ENCODE measurements at regions not wholly inside any gene's neighbourhood (a gene's known extent, or its start where the extent isn't known, plus 50 kb on each side); places are given as distances from the start of the nearest gene placed in this dataset.

- no peak for DNase-seq
- no peaks in the 10 kb centered on the region for H3K4me1 ChIP-seq
- no peak for TF ChIP-seq CTCF (IDR thresholded peaks at IDR 0.05)
- H3K36me3 ChIP-seq = no peaks in the 10 kb centered on the region
- no peaks in the 10 kb centered on the region for H3K9me3 ChIP-seq
- intact Hi-C loops (cut with DNase I; ENCODE audit: low total_unique reads) = no loop called here
- no peak overlapping the region for H3K27ac ChIP-seq
- H3K27me3 ChIP-seq = no peaks in the 10 kb centered on the region
- H3K4me3 ChIP-seq = no peak overlapping the region
Measured at GRCh38 chr2:175317751-175318150, 136.2 kb upstream of the ATP5MC3 start.

- Histone ChIP-seq H3K27me3 (peaks cover 0 to 4% of the 10 kb centered on the region in 2 donors), H3K4me3 (no peak overlapping the region), H3K4me1 (no peaks in the 10 kb centered on the region), H3K27ac (no peak overlapping the region), H3K9me3 (no peaks in the 10 kb centered on the region), H3K36me3 (no peaks in the 10 kb centered on the region)
- TF ChIP-seq CTCF (IDR thresholded peaks at IDR 0.05) = no peak
- DNase-seq = no peak
- intact Hi-C loops (cut with DNase I; ENCODE audit: low total_unique reads) = no loop called here
Measured at GRCh38 chr2:175312137-175312536, 130.6 kb upstream of the ATP5MC3 start.

GRCh38 chr2:175310813-175311504, 129.4 kb upstream of the ATP5MC3 start:
- no peak for TF ChIP-seq CTCF (IDR thresholded peaks at IDR 0.05)
- H3K4me1 ChIP-seq = no peaks in the 10 kb centered on the region
- no peaks in the 10 kb centered on the region for H3K9me3 ChIP-seq
- H3K4me3 ChIP-seq = no peak overlapping the region
- H3K27ac ChIP-seq = no peak overlapping the region
- DNase-seq = no peak
- intact Hi-C loops (cut with DNase I; ENCODE audit: low total_unique reads) = no loop called here
- H3K36me3 ChIP-seq = no peaks in the 10 kb centered on the region
- peaks cover 0 to 4% of the 10 kb centered on the region in 2 donors for H3K27me3 ChIP-seq

- Histone ChIP-seq H3K4me1 (no peaks in the 10 kb centered on the region), H3K9me3 (no peaks in the 10 kb centered on the region)
Measured at GRCh38 chr2:175309799-175310198, 128.3 kb upstream of the ATP5MC3 start.

GRCh38 chr2:175308005-175308404, 126.5 kb upstream of the ATP5MC3 start:
- Histone ChIP-seq H3K27ac (no peak overlapping the region), H3K9me3 (no peaks in the 10 kb centered on the region), H3K4me1 (no peaks in the 10 kb centered on the region), H3K27me3 (peaks cover 0 to 4% of the 10 kb centered on the region in 2 donors), H3K4me3 (no peak overlapping the region), H3K36me3 (no peaks in the 10 kb centered on the region)
- no peak for DNase-seq
- TF ChIP-seq CTCF (IDR thresholded peaks at IDR 0.05) = no peak
- intact Hi-C loops (cut with DNase I; ENCODE audit: low total_unique reads) = no loop called here

More at GRCh38 chr2:175309799-175310198, 128.3 kb upstream of the ATP5MC3 start:
- Histone ChIP-seq H3K4me3 (no peak overlapping the region), H3K27me3 (peaks cover 0 to 4% of the 10 kb centered on the region in 2 donors), H3K36me3 (no peaks in the 10 kb centered on the region), H3K27ac (no peak overlapping the region)
- no peak for TF ChIP-seq CTCF (IDR thresholded peaks at IDR 0.05)
- DNase-seq = no peak
- intact Hi-C loops (cut with DNase I; ENCODE audit: low total_unique reads) = no loop called here

All from tibial artery (tissue), 4 donors.